PC-3 (cell line): ENCODE measurements at regions not wholly inside any gene's neighbourhood (a gene's known extent, or its start where the extent isn't known, plus 50 kb on each side); places are given as distances from the start of the nearest gene placed in this dataset.

Experiments
- ATAC-seq: fragments of 200-7000 bp; cut with Tn5 transposase; 2 replicates; pipeline ENCODE4 v1.9.1; 2020; ENCODE audit warnings: mild to moderate bottlenecking, moderate library complexity
- BruUV-seq: library from RNA; stranded (reverse); fragments of 400-500 nt; replicated peaks from 2 replicates; lab custom pipeline; 2021; lab: Mats Ljungman, UMichigan
- CTCF ChIA-PET: fragments of 300-600 bp; sonication (Branson Sonifier 250); formaldehyde crosslinking; loops from one replicate; lab custom pipeline; 2022; ENCODE audit warnings: antibody characterized with exemption; lab: Charles Lee
- POLR2A ChIA-PET: fragments of 300-600 bp; sonication (Branson Sonifier 250); formaldehyde crosslinking; loops from one replicate; lab custom pipeline; 2022; ENCODE audit warnings: antibody characterized with exemption; ENCODE audit not compliant: unreplicated experiment; lab: Charles Lee
- DNase-seq: peaks from one replicate; pipeline ENCODE4 v3.0.0-alpha.2; 2015
- H2AFZ ChIP-seq: fragments of 300-600 bp; sonication (generic); 2 replicates; pipeline ENCODE4 v1.6.0; 2016; ENCODE audit warnings: antibody characterized with exemption, low read length
- H3F3A ChIP-seq: fragments of 300-600 bp; sonication (generic); one replicate; pipeline ENCODE4 v1.6.0; 2017; ENCODE audit warnings: antibody characterized with exemption, low read length, control low read depth, mild to moderate bottlenecking; ENCODE audit not compliant: unreplicated experiment
- H3K27ac ChIP-seq: fragments of 300-600 bp; sonication (generic); 2 replicates; pipeline ENCODE4 v1.5.1; 2016; ENCODE audit warnings: mild to moderate bottlenecking, low read length
- H3K27me3 ChIP-seq: fragments of 300-600 bp; sonication (generic); 2 replicates; pipeline ENCODE4 v1.6.1; 2016; ENCODE audit warnings: low read length, mixed read lengths
- H3K36me3 ChIP-seq: fragments of 300-600 bp; sonication (generic); 2 replicates; pipeline ENCODE4 v1.6.1; 2016; ENCODE audit warnings: low read depth, mixed run types, low read length, mixed read lengths
- H3K4me1 ChIP-seq: fragments of 300-600 bp; sonication (generic); 2 replicates; pipeline ENCODE4 v1.5.1; 2016; ENCODE audit warnings: low read length; ENCODE audit not compliant: insufficient read depth
- H3K4me2 ChIP-seq: fragments of 300-600 bp; sonication (generic); 2 replicates; pipeline ENCODE4 v1.6.0; 2016; ENCODE audit warnings: low read length
- H3K4me3 ChIP-seq: fragments of 300-600 bp; sonication (generic); 2 replicates; pipeline ENCODE4 v1.5.1; 2016; ENCODE audit warnings: mild to moderate bottlenecking, low read length, mixed read lengths
- H3K79me2 ChIP-seq: fragments of 300-600 bp; sonication (generic); 2 replicates; pipeline ENCODE4 v1.6.1; 2017; ENCODE audit warnings: low read length, mixed read lengths
- H3K9ac ChIP-seq: fragments of 300-600 bp; sonication (generic); 2 replicates; pipeline ENCODE4 v1.6.0; 2016; ENCODE audit warnings: mild to moderate bottlenecking, low read length
- H3K9me2 ChIP-seq: fragments of 300-600 bp; sonication (generic); replicated peaks from 2 replicates; pipeline ENCODE4 v1.6.1; 2016; ENCODE audit warnings: mixed run types, low read length, mixed read lengths
- H3K9me3 ChIP-seq: fragments of 300-600 bp; sonication (generic); 2 replicates; pipeline ENCODE4 v1.6.1; 2016; ENCODE audit warnings: low read length, mixed read lengths
- H4K20me1 ChIP-seq: fragments of 300-600 bp; sonication (generic); 2 replicates; pipeline ENCODE4 v1.6.1; 2016; ENCODE audit warnings: low read length, mixed read lengths
- CTCF ChIP-seq: fragments of 300-600 bp; sonication (generic); conservative IDR thresholded peaks from 2 replicates; pipeline ENCODE4 v1.5.1; 2017; ENCODE audit warnings: antibody characterized with exemption, low read depth, mild to moderate bottlenecking, low read length
- EZH2 ChIP-seq: fragments of 300-600 bp; sonication (generic); IDR thresholded peaks from one replicate; pipeline ENCODE4 v1.6.1; 2017; ENCODE audit warnings: antibody characterized with exemption, mild to moderate bottlenecking, low read length; ENCODE audit not compliant: unreplicated experiment
- EZH2phosphoT487 ChIP-seq: fragments of 300-600 bp; sonication (generic); IDR thresholded peaks from 2 replicates; pipeline ENCODE4 v1.6.1; 2018; ENCODE audit warnings: mild to moderate bottlenecking, antibody characterized with exemption, low read length, borderline replicate concordance
- intact Hi-C: fragments of 100-400 bp; cut with micrococcal nuclease; formaldehyde crosslinking; loops from 2 replicates; pipeline ENCODE4 v1.9.0; 2023

GRCh38 chr5:116830079-116830478, 255.5 kb upstream of the SEMA6A start:
- Histone ChIP-seq H3K4me1 (no peaks in the 10 kb centered on the region), H3K4me2 (no peak overlapping the region), H3K9me2 (no peaks in the 10 kb centered on the region), H3K36me3 (no peaks in the 10 kb centered on the region), H3K27me3 (no peaks in the 10 kb centered on the region), H3K27ac (no peak overlapping the region), H4K20me1 (no peaks in the 10 kb centered on the region), H3K79me2 (no peaks in the 10 kb centered on the region), H3K9me3 (no peaks in the 10 kb centered on the region), H2AFZ (no peak overlapping the region), H3K4me3 (no peak overlapping the region), H3K9ac (no peak overlapping the region), H3F3A (no peaks in the 10 kb centered on the region)
- ChIA-PET POLR2A (no interaction called here), CTCF (no interaction called here)
- intact Hi-C loops, result no loop called here
- no TSS peak for BruUV-seq
- ATAC-seq, result no peak
- DNase-seq, result no peak
- TF ChIP-seq EZH2phosphoT487, result no peak
- TF ChIP-seq CTCF, result no peak
- TF ChIP-seq EZH2, result no peak

GRCh38 chr5:116827078-116827477, 252.5 kb upstream of the SEMA6A start:
- Histone ChIP-seq H3F3A (no peaks in the 10 kb centered on the region), H3K9me3 (no peaks in the 10 kb centered on the region), H2AFZ (no peak overlapping the region), H3K27me3 (no peaks in the 10 kb centered on the region), H3K9ac (no peak overlapping the region), H3K36me3 (no peaks in the 10 kb centered on the region), H3K27ac (no peak overlapping the region), H3K9me2 (no peaks in the 10 kb centered on the region), H3K4me3 (no peak overlapping the region), H4K20me1 (no peaks in the 10 kb centered on the region), H3K4me1 (no peaks in the 10 kb centered on the region), H3K79me2 (no peaks in the 10 kb centered on the region), H3K4me2 (no peak overlapping the region)
- CTCF ChIA-PET, result no interaction called here
- DNase-seq, result no peak
- no peak for ATAC-seq
- intact Hi-C loops, result no loop called here
- BruUV-seq, result no TSS peak
- POLR2A ChIA-PET, result no interaction called here
- TF ChIP-seq CTCF (no peak), EZH2 (no peak), EZH2phosphoT487 (no peak)

GRCh38 chr5:116825486-116825885, 250.9 kb upstream of the SEMA6A start:
- Histone ChIP-seq H4K20me1 (no peaks in the 10 kb centered on the region), H3K27me3 (no peaks in the 10 kb centered on the region), H2AFZ (no peak overlapping the region), H3F3A (no peaks in the 10 kb centered on the region), H3K9me3 (no peaks in the 10 kb centered on the region), H3K9ac (no peak overlapping the region), H3K27ac (no peak overlapping the region), H3K9me2 (no peaks in the 10 kb centered on the region), H3K4me2 (no peak overlapping the region), H3K36me3 (no peaks in the 10 kb centered on the region), H3K79me2 (no peaks in the 10 kb centered on the region), H3K4me3 (no peak overlapping the region), H3K4me1 (no peaks in the 10 kb centered on the region)
- intact Hi-C loops, result no loop called here
- BruUV-seq, result no TSS peak
- ATAC-seq (no peak), DNase-seq (no peak)
- TF ChIP-seq EZH2phosphoT487 (no peak), CTCF (no peak), EZH2 (no peak)
- CTCF ChIA-PET, result no interaction called here
- POLR2A ChIA-PET, result no interaction called here
